CD14-positive monocyte (primary cell): ENCODE measurements at regions not wholly inside any gene's neighbourhood (a gene's known extent, or its start where the extent isn't known, plus 50 kb on each side); places are given as distances from the start of the nearest gene placed in this dataset.
"Not testable (repeated sequence)": the region's sequence is repeated elsewhere in the genome, so short reads cannot be mapped to it uniquely, and the experiment has no call there.

Experiments used
- DNase-seq, 3 donors: peaks; one replicate each; pipeline ENCODE4 v3.0.0-alpha.2; 2011 to 2022
- H2AFZ ChIP-seq: 2 replicates; pipeline ENCODE4 v1.6.0; 2012; ENCODE audit warnings: mild to moderate bottlenecking, low read depth, low read length, inconsistent platforms; ENCODE audit not compliant: insufficient read depth, poor library complexity, severe bottlenecking
- H3K27ac ChIP-seq, 2 donors: 1 replicate in 1 of 2; 2 replicates in 1 of 2; pipeline ENCODE4 v1.5.1; 2012 to 2013; ENCODE audit warnings: low read length in 2 of 2, control low read depth in 1 of 2, inconsistent platforms in 1 of 2, low read depth in 1 of 2, mild to moderate bottlenecking in 1 of 2
- H3K27me3 ChIP-seq, 2 donors: one replicate each; pipeline versions ENCODE4 v1.6.0 to v1.6.1; 2011 to 2013; ENCODE audit warnings: low read length in 2 of 2; ENCODE audit not compliant: control insufficient read depth in 2 of 2, insufficient read depth in 2 of 2
- H3K36me3 ChIP-seq, 2 donors: replicated peaks in 1 of 2; 1 replicate in 1 of 2; 2 replicates in 1 of 2; pipeline versions ENCODE4 v1.5.1 to v1.6.1; 2012 to 2013; ENCODE audit warnings: low read length in 2 of 2, control low read depth in 1 of 2, inconsistent platforms in 1 of 2, mild to moderate bottlenecking in 1 of 2; ENCODE audit not compliant: insufficient read depth in 2 of 2, control insufficient read depth in 1 of 2
- H3K4me1 ChIP-seq, 2 donors: 1 replicate in 1 of 2; 2 replicates in 1 of 2; pipeline versions ENCODE4 v1.5.1 to v1.6.1; 2012 to 2013; ENCODE audit warnings: low read length in 2 of 2, control low read depth in 1 of 2, inconsistent platforms in 1 of 2, mild to moderate bottlenecking in 1 of 2, moderate library complexity in 1 of 2; ENCODE audit not compliant: insufficient read depth in 2 of 2, control insufficient read depth in 1 of 2
- H3K4me2 ChIP-seq: replicated peaks from 2 replicates; pipeline ENCODE3; 2012; ENCODE audit warnings: low read length, moderate library complexity, mild to moderate bottlenecking; ENCODE audit not compliant: poor library complexity, severe bottlenecking; ENCODE audit errors: extremely low read depth
- H3K4me3 ChIP-seq, 3 experiments: fragments of 200-600 bp in 1 of 3; sonication (generic) in 1 of 3; replicated peaks in 1 of 3; 1 replicate in 2 of 3; 2 replicates in 1 of 3; pipeline ENCODE4 v1.5.1; 2011 to 2013; ENCODE audit warnings: low read length in 3 of 3, mild to moderate bottlenecking in 3 of 3, control low read depth in 2 of 3, low read depth in 2 of 3, inconsistent platforms in 1 of 3, moderate library complexity in 1 of 3
- H3K79me2 ChIP-seq: 2 replicates; pipeline ENCODE4 v1.6.0; 2012; ENCODE audit warnings: mild to moderate bottlenecking, control low read depth, inconsistent platforms, low read length, moderate library complexity; ENCODE audit not compliant: insufficient read depth
- H3K9ac ChIP-seq: 2 replicates; pipeline ENCODE4 v1.6.0; 2017; ENCODE audit warnings: low read length, mild to moderate bottlenecking; ENCODE audit not compliant: insufficient read depth, poor library complexity, severe bottlenecking
- H3K9me3 ChIP-seq, 2 donors: replicated peaks in 1 of 2; 1 replicate in 1 of 2; 2 replicates in 1 of 2; pipeline versions ENCODE4 v1.5.1 to v1.6.1; 2012 to 2013; ENCODE audit warnings: low read length in 2 of 2, control low read depth in 1 of 2; ENCODE audit not compliant: control insufficient read depth in 1 of 2, insufficient read depth in 1 of 2
- H4K20me1 ChIP-seq: 2 replicates; pipeline ENCODE4 v1.6.0; 2012; ENCODE audit warnings: mild to moderate bottlenecking, low read length, control low read depth, moderate library complexity; ENCODE audit not compliant: insufficient read depth
- H3K27ac Mint-ChIP-seq, 7 donors: one replicate each; pipeline ENCODE4 v1.8.0; 2020; ENCODE audit warnings: mild to moderate bottlenecking in 7 of 7, mixed read lengths in 7 of 7, moderate library complexity in 6 of 7, inconsistent platforms in 2 of 7
- H3K27me3 Mint-ChIP-seq, 3 donors: one replicate each; pipeline ENCODE4 v1.8.0; 2021 to 2022; ENCODE audit warnings: low read depth in 3 of 3, mild to moderate bottlenecking in 3 of 3, mixed read lengths in 3 of 3, moderate library complexity in 3 of 3, inconsistent platforms in 1 of 3
- H3K36me3 Mint-ChIP-seq, 2 donors: one replicate each; pipeline ENCODE4 v1.8.0; 2020; ENCODE audit warnings: mixed read lengths in 2 of 2, inconsistent platforms in 1 of 2, mild to moderate bottlenecking in 1 of 2
- H3K4me1 Mint-ChIP-seq: one replicate; pipeline ENCODE4 v1.8.0; 2020; ENCODE audit warnings: mild to moderate bottlenecking, mixed read lengths
- H3K4me3 Mint-ChIP-seq, 2 donors: one replicate each; pipeline ENCODE4 v1.8.0; 2020; ENCODE audit warnings: mild to moderate bottlenecking in 2 of 2, mixed read lengths in 2 of 2, moderate library complexity in 1 of 2
- H3K9me3 Mint-ChIP-seq, 7 donors: one replicate each; pipeline ENCODE4 v1.8.0; 2020 to 2022; ENCODE audit warnings: mixed read lengths in 7 of 7, mild to moderate bottlenecking in 6 of 7, moderate library complexity in 6 of 7, inconsistent platforms in 2 of 7
- CTCF ChIP-seq: fragments of 200-600 bp; IDR thresholded peaks from one replicate; pipeline ENCODE4 v1.8.0; 2022; ENCODE audit warnings: antibody characterized with exemption, mild to moderate bottlenecking
- WGBS: methylation state at CpG from one replicate; pipeline ENCODE4 v1.1.5; 2013; ENCODE audit warnings: missing lambda C conversion rate; ENCODE audit not compliant: insufficient coverage; 5-methylcytosine and 5-hydroxymethylcytosine counted together
- intact Hi-C, 2 donors: fragments of 100-400 bp; cut with micrococcal nuclease; formaldehyde crosslinking; loops; one replicate each; pipeline versions ENCODE4 v1.15.0 to v1.15.1; 2023

- H3K4me3 Mint-ChIP-seq = not testable (repeated sequence)
- H3K4me1 Mint-ChIP-seq = peaks cover 61% of the 10 kb centered on the region
These were observed 392.1 kb downstream of the UTRN start for GRCh38 chr6:144677263-144677662.

GRCh38 chr6:144678844-144679243, 393.7 kb downstream of the UTRN start:
- DNase-seq = peak; percentile 57 to 75 (median 65)
- peaks cover 3 to 17% (median 9%) of the 10 kb centered on the region in 7 donors for H3K9me3 Mint-ChIP-seq
- peaks cover 50 to 57% of the 10 kb centered on the region in 2 donors for H3K4me1 ChIP-seq

More at GRCh38 chr6:144677263-144677662, 392.1 kb downstream of the UTRN start:
- H3K27me3 Mint-ChIP-seq, H3K9me3 ChIP-seq, H3K27ac ChIP-seq, H3K4me2 ChIP-seq, H3K36me3 ChIP-seq, H2AFZ ChIP-seq, H3K27me3 ChIP-seq, intact Hi-C loops, H3K9ac ChIP-seq, DNase-seq, H3K4me3 ChIP-seq: not testable (repeated sequence)
- peaks cover 66% of the 10 kb centered on the region for H4K20me1 ChIP-seq
- WGBS = no CpG with 5 or more reads among the region's 4 CpGs
- H3K27ac Mint-ChIP-seq = peak overlapping the region in 2 of 7 donors; percentile 33 to 41
- peaks cover 86% of the 10 kb centered on the region for H3K79me2 ChIP-seq
- peaks cover 50 to 57% of the 10 kb centered on the region in 2 donors for H3K4me1 ChIP-seq
- peaks cover 27 to 31% of the 10 kb centered on the region in 2 donors for H3K36me3 Mint-ChIP-seq
- H3K9me3 Mint-ChIP-seq = peaks cover 6 to 24% (median 17%) of the 10 kb centered on the region in 7 donors

More at GRCh38 chr6:144678844-144679243, 393.7 kb downstream of the UTRN start:
- Mint-ChIP-seq H3K27ac (peak overlapping the region in 6 of 7 donors; percentile 15 to 84 (median 74)), H3K36me3 (peaks cover 38 to 40% of the 10 kb centered on the region in 2 donors), H3K4me3 (peak overlapping the region in 1 of 2 donors; percentile 53), H3K4me1 (peaks cover 55% of the 10 kb centered on the region), H3K27me3 (no peaks in the 10 kb centered on the region)
- no peaks in the 10 kb centered on the region for H3K27me3 ChIP-seq
- peaks cover 0 to 2% of the 10 kb centered on the region in 2 donors for H3K9me3 ChIP-seq
- H3K4me2 ChIP-seq = peak overlapping the region; percentile 48
- H3K9ac ChIP-seq = no peak overlapping the region
- H2AFZ ChIP-seq = no peak overlapping the region
- intact Hi-C loops = no loop called here
- no peak for TF ChIP-seq CTCF
- H4K20me1 ChIP-seq = peaks cover 79% of the 10 kb centered on the region
- H3K79me2 ChIP-seq = peaks cover 72% of the 10 kb centered on the region
- peaks cover 9 to 22% of the 10 kb centered on the region in 2 donors for H3K36me3 ChIP-seq
- H3K4me3 ChIP-seq = peak overlapping the region in 1 of 3 experiments; percentile 32
- WGBS = no CpG with 5 or more reads among the region's 1 CpG
- H3K27ac ChIP-seq = peak overlapping the region in 1 of 2 donors; percentile 58
